ENCODE measurements at regions not wholly inside any gene's neighbourhood (a gene's known extent, or its start where the extent isn't known, plus 50 kb on each side); places are given as distances from the start of the nearest gene placed in this dataset.

DNA sequence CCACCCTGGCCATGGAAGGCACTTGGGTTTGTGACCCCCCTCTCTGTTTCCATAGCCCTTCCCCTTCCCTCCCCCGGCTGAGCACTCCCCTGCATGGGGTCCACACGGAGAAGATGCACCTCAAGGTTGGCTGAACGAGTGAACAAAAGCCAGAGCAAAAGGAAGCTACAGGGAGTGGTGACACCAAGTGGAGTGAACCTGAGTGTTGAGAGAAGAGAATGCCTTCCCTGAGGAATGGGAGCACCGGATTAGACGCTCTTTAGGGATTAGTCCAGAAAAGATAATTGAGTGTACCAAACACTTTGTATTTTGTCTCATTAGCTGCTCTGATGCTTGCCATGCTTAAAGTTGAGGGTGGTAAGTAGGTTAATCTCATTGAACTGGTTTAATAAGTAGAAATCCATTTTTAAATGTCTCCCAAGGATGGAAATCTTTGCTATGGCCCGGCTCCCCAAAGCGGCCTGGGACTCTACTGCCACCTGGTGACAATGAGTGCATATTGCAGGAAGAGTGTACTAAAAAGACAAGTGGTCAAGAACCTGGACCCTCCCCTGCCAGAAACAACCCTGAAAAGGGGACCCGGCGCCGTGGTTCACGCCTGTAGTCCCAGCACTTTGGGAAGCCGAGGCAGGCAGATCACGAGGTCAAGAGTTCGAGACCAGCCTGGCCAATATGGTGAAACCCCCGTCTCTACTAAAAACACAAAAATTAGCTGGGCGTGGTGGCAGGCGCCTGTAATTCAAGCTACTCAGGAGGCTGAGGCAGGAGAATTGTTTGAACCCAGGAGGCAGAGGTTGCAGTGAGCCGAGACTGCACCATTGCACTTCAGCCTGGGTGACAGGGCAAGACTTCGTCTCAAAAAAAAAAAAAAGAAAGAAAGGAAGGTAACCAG is 150.6 kb upstream of the ZC3H12A start:
- TF ChIP-seq, protein P1, sequence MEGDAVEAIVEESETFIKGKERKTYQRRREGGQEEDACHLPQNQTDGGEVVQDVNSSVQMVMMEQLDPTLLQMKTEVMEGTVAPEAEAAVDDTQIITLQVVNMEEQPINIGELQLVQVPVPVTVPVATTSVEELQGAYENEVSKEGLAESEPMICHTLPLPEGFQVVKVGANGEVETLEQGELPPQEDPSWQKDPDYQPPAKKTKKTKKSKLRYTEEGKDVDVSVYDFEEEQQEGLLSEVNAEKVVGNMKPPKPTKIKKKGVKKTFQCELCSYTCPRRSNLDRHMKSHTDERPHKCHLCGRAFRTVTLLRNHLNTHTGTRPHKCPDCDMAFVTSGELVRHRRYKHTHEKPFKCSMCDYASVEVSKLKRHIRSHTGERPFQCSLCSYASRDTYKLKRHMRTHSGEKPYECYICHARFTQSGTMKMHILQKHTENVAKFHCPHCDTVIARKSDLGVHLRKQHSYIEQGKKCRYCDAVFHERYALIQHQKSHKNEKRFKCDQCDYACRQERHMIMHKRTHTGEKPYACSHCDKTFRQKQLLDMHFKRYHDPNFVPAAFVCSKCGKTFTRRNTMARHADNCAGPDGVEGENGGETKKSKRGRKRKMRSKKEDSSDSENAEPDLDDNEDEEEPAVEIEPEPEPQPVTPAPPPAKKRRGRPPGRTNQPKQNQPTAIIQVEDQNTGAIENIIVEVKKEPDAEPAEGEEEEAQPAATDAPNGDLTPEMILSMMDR (IDR thresholded peaks at IDR 0.05; ENCODE audit: insufficient read depth, low read length) = peak; percentile 53
- TF ChIP-seq GABPA (IDR thresholded peaks at IDR 0.05; ENCODE audit: low read depth) (no peak), POLR2AphosphoS5 (IDR thresholded peaks at IDR 0.05; ENCODE audit: low read depth) (no peak)
